HUDEP-2 (cell line): ENCODE measurements at regions not wholly inside any gene's neighbourhood (a gene's known extent, or its start where the extent isn't known, plus 50 kb on each side); places are given as distances from the start of the nearest gene placed in this dataset.

Experiments
- DNase-seq, 76 experiments: peaks; one replicate each; lab custom pipeline; 2025; ENCODE audit not compliant: unreplicated experiment in 76 of 76; lab: John Stamatoyannopoulos, UW

DNA sequence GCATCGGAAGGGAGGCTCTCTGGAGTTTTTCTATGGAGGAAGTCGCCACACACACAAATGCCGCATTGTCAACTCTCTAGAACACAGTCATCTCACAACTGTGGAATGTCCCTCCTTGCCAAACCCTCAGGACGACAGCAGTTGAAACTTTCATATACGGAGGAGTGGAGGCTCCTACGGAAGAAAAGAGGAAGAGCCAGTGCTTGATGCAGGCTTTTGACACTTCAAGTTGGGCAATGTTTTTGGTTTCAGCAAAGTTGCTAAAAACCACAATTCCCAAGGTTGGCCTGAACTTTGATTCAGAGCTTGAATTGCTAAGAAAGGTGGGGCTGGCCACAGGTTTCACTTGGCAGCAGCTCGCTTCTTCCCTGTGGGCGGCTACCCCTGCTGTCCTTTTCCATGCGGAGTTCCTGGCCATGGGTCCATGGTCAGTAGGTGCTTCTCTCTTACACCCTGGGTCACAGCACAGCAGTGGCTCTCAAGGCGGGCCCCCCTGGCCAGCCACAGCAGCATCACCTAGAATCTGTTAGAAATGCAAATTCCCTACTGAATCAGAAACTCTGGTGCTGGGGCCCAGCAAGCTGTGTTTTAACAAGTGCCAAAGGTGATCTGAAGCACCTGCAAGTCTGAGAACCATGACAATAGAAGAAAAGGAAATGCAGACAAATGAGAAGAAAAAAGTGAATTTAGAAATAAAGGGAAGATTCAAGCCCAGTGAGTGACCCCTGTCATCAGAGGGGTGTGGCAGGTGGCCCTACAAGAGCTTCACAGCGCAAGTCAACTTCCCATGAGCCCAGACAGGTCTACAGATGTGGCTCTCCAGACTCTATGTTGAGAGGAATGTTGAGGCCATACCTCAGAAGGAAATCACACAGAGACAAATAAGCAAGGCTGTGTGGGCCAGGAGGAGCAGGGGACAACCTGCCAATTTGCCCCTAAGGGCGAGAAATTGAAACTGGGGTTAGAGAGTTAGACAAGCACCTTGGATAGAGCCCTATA is 856.4 kb downstream of the RNF144A start:
- no peak for DNase-seq

DNA sequence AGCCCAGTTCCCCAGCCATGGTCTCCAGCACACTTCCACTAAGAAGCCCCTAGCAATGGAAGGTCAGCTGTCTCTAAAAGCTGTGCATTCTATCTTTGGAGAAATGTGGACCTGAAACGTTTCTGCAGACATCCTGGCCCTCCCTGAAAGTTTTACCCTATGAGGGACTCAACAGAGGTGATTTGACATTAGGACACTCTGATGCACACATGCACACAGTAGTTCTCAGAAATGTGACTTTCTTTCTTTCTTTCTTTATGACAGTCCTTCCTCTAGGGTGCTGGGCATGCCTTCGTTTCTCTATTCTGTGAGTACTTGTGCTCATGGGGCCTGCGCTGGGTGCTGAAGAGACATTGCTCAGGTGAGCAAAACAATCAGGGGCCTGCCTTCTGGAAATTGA is 857.3 kb downstream of the RNF144A start:
- no peak for DNase-seq

DNA sequence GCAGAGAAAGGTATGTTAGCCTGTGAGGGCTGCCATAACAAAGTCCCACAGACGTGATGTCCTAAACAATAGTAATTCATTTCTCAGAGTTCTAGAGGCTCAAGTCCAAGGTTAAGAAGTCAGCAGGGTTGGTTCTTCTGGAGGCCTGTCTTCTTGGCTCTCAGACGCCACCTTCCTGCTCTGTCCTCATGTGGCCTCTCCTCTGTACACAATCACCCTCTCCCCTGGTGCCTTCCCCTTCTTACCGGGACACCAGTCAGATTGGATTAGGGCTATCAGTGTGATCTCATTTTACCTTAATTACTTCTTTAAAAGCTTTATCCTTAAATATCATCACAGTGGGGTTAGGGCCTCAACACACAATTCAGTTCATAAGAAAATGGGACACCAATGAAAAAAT is 860.5 kb downstream of the RNF144A start:
- DNase-seq, result no peak

DNA sequence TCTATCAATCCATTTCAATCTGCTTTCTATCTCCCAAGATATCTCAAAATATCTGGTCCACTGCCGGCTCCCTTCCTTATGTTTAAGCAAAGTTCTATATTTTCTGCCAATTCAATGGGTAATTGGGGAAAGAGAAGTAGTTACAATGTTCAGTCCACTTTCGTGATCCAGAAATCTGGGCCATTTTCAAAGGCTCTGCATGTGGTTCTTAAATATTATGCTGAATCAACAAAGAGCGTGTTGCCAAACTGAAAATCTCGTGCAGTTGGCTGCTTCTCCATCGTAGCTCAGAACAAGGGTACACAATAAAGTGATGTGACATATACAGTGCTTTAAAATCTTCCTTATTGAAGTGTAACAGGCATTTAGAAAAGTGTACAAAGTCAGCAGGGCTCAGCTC is 863.1 kb downstream of the RNF144A start:
- no peak for DNase-seq

DNA sequence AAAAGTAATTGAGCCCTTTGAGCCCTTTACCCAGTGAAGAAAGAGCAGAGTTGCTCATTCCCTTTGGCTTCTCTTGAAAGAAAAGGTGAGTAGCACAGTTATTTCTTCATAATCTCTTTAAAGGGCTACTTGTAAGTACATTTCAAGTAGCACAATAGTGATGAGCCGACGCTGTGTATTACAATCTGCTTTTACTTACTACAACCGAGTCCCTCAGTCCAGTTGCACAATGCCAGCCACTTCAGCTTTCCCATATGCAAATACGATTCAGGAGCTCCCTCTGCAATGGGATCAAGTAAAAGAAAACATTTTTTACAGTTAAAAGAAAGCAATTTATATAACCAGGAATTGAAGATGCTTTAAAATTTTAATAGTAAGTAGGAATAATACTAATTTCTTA is 868.5 kb downstream of the RNF144A start:
- DNase-seq, result no peak

DNA sequence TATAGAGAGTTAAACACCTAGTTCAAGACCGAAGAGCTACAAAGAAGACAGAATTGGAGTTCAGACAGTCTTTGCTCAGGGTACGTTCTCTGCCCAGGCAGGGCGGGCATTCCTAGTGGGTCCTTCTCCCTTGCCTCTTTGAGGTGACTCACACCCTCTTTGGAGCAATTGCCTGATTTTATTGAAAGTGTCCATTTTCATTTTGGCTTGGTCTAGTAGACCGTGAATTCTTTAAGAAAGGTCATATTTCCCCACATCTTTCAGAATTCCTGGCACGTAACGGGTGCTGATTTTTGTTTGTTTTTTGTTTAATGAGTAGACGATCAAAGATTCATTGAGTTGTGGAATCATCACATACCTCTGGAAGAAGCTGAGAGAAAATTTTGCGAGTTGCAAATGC is 871.5 kb downstream of the RNF144A start:
- DNase-seq, result no peak

DNA sequence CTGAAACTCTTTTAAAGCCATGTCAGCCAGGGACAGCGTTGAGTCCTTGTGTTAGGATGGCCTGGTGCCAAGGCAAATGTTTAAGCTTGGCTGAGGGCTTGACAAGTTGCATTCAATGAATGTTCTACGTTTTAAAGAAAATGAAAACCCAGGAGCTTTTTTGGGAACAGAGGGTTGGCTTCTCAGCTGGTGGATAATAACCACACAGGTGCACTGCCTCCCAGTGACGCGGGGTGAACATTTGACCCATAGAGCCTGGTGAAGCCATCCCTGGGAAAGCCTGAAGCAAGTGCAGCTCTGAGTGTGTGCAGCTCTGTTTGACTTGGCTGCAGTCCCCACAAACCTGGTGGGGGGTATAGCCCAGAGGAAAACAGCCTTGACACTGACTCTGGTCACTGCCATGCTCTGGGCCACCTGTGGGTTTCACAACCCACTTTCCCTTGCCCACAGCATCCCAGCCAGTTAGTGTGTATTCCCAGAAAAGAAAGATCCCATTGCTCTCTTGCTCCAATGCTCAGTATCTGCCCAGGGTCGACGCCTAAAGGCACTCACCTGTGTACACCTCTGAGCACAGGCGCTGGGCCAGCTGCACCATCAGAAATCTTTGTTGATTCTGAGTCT is 874.9 kb downstream of the RNF144A start:
- DNase-seq, result no peak

DNA sequence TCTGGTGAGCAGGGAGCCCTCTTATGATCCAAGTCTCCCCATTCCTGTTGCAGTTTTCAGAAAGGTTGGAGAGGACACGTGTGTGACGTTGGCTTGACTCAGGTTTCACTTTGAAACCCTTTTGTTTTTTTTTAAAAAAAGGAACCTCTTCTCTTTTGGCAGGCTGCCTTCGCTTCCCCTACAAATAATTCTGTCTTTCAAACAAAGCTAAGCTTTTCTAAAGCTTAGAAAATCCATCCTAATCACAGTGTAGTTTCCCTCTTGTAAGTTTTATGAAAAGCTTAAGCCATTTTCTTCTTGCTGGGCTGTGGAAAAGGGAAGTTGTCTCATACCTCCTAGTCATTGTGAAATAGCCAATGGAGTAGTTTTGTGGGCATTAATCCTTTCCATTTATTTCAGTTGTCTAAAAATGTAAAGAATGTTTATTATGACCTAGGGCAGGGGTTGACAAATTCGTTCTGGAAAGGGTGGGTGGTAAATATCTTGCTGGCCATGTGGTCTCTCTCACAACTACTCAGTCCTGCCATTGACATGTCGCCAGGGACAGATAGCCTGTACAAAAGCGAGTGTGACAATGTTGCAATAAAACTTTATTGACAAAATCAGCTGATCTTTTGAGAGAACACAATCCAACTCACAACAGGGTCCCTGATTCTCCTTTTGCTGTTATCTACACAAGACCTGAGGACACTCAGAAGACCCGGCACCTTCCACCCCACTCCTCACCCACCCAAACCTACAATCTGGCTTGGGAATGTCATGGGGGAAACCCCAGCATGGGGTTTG is 878.8 kb downstream of the RNF144A start:
- no peak for DNase-seq

DNA sequence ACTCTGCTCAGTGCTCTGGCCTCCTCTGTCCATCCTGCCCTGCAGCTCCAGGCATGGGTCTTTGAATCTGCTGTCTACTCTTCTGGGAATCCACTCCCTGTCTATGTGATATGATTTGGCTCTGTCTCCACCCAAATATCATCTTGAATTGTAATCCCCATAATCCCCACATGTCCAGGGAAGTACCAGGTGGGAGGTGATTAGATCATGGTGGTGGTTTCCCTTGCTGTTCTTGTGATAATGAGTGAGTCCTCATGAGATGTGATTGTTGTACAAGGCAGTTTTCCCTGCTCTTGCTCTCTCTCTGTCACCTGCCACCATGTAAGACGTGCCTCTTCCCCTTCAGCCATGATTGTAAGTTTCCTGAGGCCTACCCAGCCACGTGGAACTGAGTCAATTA is 881.8 kb upstream of the ID2 start:
- no peak for DNase-seq

DNA sequence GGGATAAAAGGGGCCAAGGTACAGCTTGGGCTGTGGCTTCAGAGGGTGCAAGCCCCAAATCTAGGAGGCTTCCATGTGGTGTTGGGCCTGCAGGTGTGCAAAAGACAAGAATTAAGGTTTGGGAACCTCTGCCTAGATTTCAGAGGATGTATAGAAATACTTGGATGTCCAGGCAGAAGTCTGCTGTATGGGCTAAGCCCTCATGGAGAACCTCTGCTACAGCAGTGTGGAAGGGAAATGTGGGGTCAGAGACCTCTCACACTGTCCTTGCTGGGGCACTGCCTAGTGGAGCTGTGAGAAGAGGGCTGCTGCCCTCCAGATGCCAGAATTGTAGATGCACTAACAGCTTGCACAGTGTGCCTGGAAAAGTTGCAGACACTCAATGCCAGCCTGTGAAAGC is 880.6 kb upstream of the ID2 start:
- no peak for DNase-seq

DNA sequence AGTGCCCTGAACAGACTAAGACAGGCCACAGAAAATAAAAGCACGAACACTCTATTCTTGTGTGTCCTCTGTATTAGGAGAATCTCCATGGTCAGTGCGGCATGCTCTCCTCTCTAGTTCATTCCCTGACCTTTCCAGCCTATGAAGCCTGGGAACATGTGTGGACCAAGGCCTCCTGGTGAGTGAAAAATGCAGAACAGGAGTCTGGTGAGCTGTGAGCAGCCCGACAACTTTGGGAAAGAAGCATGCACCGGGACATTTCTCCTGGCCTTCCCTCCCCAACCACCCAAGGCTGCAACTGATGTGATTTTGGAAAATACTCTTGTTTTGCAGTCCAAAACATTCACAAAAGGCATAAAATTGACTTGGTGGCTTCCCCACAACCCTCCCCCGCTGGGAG is 878.3 kb upstream of the ID2 start:
- no peak for DNase-seq

DNA sequence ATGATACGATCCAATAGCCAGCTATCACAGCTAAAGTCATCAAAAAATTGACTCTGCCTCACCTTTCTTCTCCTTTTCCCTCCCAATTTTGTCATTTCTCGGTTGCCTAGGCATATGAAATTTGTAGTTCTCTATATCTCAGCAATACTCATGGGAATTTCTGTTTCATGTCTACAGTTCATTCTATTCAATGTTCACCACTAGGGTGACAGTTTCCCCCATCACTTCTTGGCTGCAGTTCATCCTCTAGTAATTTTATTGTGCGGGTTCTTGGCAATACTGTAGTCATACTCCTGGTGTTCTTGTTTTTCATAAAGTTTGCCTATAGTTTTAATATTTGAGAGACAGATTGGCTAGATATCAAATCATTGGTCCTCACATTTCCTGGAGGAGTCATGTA is 872.2 kb upstream of the ID2 start:
- no peak for DNase-seq

DNA sequence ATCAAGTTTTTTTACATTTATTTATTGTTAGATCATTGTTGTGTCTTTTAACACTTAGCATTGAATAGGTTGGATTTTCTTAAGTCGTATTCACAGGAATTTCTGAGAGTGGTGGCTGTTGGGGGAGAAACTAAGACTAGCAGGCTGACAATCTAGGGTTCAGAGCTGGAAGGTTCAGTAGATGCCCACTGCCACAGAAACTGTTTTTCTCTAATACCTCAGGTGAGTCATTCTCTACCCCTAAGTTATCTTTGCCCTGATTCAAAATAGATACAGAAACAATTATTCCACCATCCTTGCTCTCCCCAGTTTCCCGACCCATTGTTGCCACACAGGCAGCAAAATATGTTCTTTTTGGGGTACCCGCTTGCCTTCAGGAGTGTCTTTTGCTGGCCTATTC is 870.8 kb upstream of the ID2 start:
- DNase-seq, result no peak

DNA sequence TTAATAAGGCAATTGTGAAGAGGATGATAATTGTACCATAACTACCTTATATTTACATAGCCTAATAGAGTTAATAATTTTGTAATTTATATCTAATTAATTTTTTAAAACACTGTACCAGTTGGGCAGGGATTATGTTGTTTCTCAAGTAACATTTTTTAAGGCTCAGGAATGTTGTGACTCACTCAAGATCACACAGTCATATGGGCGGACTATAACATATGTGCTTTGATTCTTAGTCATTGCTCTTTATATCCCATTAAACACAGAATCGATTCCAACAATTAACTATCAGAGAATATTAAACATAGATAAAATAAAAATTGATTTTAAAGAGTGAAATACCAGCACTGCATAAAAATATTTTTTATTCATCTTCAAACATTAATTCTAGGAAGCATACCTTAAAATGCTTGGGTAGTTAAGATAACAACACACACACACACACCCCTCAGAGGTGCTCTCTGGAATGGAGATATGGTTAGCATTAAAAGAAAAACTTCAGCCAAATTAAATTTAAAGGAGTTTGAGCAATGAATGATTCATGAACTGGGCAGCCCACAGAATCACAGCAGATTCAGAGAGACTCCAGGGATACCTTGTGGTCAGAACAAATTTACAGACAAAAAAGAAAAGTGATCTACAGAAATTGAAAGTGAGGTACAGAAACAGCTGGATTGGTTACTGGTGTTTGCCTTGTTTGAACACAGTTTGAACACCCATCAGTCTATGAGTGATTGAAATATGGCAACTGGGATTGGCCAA is 869.4 kb upstream of the ID2 start:
- no peak for DNase-seq

DNA sequence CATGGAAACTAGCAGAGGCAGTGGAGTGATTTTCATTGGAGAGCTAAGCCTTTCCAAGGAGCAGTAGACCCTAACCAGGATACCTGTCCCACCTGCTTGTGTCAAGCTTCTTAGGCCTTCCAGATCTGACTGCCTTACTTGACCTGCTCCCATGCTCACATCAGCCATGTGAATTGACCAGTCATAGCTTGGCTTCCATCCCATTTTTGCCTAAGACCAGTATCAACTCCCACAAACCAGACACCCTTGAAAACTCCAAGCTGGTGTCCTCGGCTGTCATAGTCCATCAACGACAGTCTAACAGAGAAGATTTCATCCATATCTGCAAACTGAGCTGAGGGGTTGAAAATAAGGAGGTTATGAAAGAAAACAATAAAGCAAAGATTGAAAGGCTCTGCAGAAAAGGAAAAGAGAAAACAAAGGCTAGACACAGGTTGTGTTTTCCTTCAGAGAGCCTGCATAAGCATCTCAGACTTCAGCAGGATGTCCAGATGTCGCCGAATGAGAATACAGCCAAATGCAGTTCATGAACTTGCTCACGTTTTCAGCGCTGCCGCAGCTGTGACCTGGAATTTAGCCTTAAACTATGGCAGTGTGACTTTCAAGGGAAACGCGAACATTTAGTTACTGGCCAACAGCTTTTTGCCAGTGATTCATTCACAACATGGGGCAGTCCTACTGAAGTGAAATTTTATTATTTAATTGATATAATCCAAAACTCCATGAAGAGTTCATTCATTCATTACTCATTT is 868.1 kb upstream of the ID2 start:
- no peak for DNase-seq

DNA sequence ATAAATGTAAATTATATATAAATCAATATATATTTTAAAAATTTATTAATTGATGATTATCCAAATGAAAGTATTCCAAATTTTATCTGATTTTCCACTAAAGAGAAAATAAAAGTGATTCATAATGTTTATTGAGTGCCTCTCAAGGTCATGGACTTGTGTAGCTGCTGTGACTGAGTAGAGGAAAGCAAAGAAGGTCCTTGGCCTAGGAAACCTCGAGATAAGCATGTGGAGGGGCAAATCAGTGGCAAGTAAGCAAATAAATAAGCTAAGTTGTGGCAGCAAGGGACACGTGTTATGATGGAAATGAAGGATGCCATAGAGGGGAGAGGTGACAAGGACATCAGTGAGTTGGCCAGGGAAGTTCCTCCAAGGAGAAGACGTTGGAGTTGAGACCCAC is 866.1 kb upstream of the ID2 start:
- no peak for DNase-seq

DNA sequence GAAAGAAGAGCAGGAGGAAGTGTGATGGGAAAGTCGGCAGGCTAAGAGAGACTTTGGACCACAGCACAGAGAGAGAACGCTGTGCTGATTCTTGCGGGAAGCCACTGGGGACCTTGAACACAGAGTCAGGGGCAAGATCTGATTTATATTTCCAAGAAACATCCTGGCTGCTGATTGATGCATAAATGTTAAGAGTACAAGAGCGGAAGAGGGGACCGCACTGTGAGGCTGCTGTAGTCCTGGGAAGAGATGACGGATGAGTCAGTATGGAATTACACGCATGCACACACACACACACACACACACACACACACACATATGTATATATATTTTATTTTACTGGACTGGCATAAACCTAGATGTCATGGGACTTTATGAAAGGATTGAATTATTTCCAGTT is 865.6 kb upstream of the ID2 start:
- DNase-seq, result no peak

DNA sequence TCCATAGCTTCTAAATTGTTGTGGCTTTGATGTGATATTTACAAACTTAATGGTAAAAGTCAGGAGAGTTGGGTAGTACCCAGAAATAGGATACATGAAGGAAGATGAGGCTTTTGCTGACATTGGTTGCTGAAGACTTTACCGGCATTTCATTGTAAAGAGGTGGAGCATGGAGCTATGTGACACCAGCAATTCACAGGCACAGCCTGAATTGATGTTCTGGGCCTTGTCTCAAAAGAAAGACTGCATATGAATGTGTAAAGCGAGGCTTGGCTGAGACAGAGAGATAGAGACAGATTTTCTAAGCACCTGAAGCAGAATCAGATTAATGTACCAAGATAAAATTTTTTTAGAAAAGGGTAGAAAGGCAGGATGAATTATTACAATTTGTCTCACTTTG is 864.9 kb upstream of the ID2 start:
- no peak for DNase-seq

DNA sequence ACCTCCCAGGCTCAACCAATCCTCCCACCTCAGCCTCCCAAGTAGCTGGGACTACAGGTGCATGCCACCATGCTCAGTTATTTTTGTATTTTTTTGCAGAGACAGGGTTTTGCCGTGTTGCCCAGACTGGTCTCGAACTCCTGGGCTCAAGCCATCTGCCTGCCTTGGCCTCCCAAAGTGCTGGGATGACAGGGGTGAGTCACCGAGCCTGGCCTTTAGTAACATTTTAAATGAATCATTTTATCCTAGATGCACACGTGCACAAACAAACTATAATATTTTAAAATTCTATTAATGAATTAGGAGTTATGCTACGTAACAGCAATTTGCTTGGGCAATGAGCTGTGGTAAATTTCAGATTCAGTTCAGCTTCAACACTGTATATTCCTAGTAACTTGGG is 862.5 kb upstream of the ID2 start:
- no peak for DNase-seq

DNA sequence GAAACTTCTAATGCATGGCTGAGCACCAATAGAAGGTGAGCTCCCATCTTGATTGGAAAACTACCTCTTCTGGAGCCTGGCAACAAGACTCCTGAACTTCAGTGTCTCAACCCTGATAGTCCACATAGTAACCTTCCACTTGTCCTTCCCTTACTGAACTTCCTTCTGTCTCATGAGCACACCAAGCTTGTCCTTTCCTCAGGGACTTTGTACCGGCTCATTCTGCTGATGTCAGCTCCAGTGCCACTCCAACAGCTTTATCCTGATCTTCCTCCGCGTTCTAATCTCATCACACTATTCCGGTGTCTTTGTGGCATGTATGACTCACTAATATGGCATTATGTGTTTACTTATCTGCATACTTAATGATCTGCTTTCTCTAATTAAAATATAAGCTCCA is 862.0 kb upstream of the ID2 start:
- no peak for DNase-seq
